SK-N-SH (cell line): ENCODE measurements at regions not wholly inside any gene's neighbourhood (a gene's known extent, or its start where the extent isn't known, plus 50 kb on each side); places are given as distances from the start of the nearest gene placed in this dataset.

Source experiments
- CTCF ChIP-seq: fragments of 200-600 bp; sonication (generic); IDR thresholded peaks from 2 replicates; pipeline ENCODE4 v1.6.1; 2017; ENCODE audit warnings: antibody characterized with exemption, mild to moderate bottlenecking, moderate library complexity
- ELF1 ChIP-seq: IDR thresholded peaks from 2 replicates; pipeline ENCODE4 v1.4.0; 2012
- EZH2phosphoT487 ChIP-seq: fragments of 200-600 bp; sonication (generic); IDR thresholded peaks from 2 replicates; pipeline ENCODE4 v1.6.1; 2017; ENCODE audit warnings: low read depth, mixed run types, mild to moderate bottlenecking, antibody characterized with exemption, moderate library complexity, borderline replicate concordance
- FOXM1 ChIP-seq: IDR thresholded peaks from 2 replicates; pipeline ENCODE4 v1.4.0; 2012; ENCODE audit warnings: low read depth, mild to moderate bottlenecking
- JUND ChIP-seq: IDR thresholded peaks from 2 replicates; pipeline ENCODE4 v1.4.0; 2012
- MXI1 ChIP-seq: IDR thresholded peaks from 2 replicates; pipeline ENCODE4 v1.6.1; 2012; ENCODE audit warnings: mild to moderate bottlenecking, low read depth, low read length, improper control_type of control experiment
- NFIC ChIP-seq: IDR thresholded peaks from 2 replicates; pipeline ENCODE4 v1.4.0; 2012; ENCODE audit warnings: borderline replicate concordance
- TCF12 ChIP-seq: IDR thresholded peaks from 2 replicates; pipeline ENCODE4 v1.4.0; 2012
- USF1 ChIP-seq: IDR thresholded peaks from 2 replicates; pipeline ENCODE4 v1.4.0; 2012; ENCODE audit warnings: low read depth, borderline replicate concordance
- USF2 ChIP-seq: fragments of 150-350 bp; IDR thresholded peaks from 2 replicates; pipeline ENCODE4 v1.6.1; 2017; ENCODE audit warnings: antibody characterized with exemption, low read length, low read depth, borderline replicate concordance
- YY1 ChIP-seq: IDR thresholded peaks from 2 replicates; pipeline ENCODE4 v1.4.0; 2012; ENCODE audit warnings: low read depth, mild to moderate bottlenecking

- TF ChIP-seq NFIC (no peak), USF2 (no peak), TCF12 (no peak), CTCF (no peak), MXI1 (no peak), FOXM1 (no peak), YY1 (no peak), EZH2phosphoT487 (no peak), USF1 (no peak), ELF1 (no peak), JUND (no peak)
Observed at GRCh38 chrX:118286066-118286762, 59.7 kb upstream of the WDR44 start.
